Right lobe of liver (tissue), 6 donors: ENCODE measurements at regions not wholly inside any gene's neighbourhood (a gene's known extent, or its start where the extent isn't known, plus 50 kb on each side); places are given as distances from the start of the nearest gene placed in this dataset.

ENCODE experiments used
- ATAC-seq, 4 donors: fragments of 200-7000 bp; cut with Tn5 transposase; one replicate each; pipeline ENCODE4 v1.9.1; 2020; ENCODE audit warnings: mild to moderate bottlenecking in 4 of 4, moderate library complexity in 4 of 4
- DNase-seq, 3 donors: peaks; one replicate each; pipeline ENCODE4 v3.0.0-alpha.2; 2020
- H3K27ac ChIP-seq, 3 donors: fragments of 200-600 bp; one replicate each; pipeline ENCODE4 v1.8.0; 2022
- H3K27me3 ChIP-seq, 2 donors: fragments of 200-600 bp; one replicate each; pipeline ENCODE4 v1.8.0; 2022
- H3K36me3 ChIP-seq, 4 donors: fragments of 200-600 bp; sonication (generic) in 1 of 4; one replicate each; pipeline versions ENCODE4 v1.5.1 to v1.8.0; 2017 to 2022; ENCODE audit warnings: control low read depth in 1 of 4
- H3K4me1 ChIP-seq, 4 donors: fragments of 200-600 bp; sonication (generic) in 1 of 4; one replicate each; pipeline versions ENCODE4 v1.5.1 to v1.8.0; 2017 to 2022; ENCODE audit warnings: control low read depth in 1 of 4
- H3K4me3 ChIP-seq, 3 donors: fragments of 200-600 bp; one replicate each; pipeline ENCODE4 v1.8.0; 2022
- H3K9me3 ChIP-seq, 4 donors: fragments of 200-600 bp; sonication (generic) in 1 of 4; one replicate each; pipeline versions ENCODE4 v1.5.1 to v1.8.0; 2017 to 2022; ENCODE audit warnings: control low read depth in 1 of 4
- POLR2A ChIP-seq: fragments of 450-650 bp; IDR thresholded peaks from one replicate; pipeline ENCODE4 v1.6.1; 2017; ENCODE audit warnings: antibody characterized with exemption, mild to moderate bottlenecking
- WGBS: methylation state at CpG from one replicate; pipeline ENCODE4 v1.1.6; 2018; ENCODE audit warnings: low coverage, low lambda C conversion rate; ENCODE audit not compliant: insufficient coverage; ENCODE audit errors: missing lambda C conversion rate; 5-methylcytosine and 5-hydroxymethylcytosine counted together
- intact Hi-C, 2 donors: fragments of 100-400 bp; cut with DNase I; formaldehyde crosslinking; loops; one replicate each; pipeline versions ENCODE4 v1.11.2 to v1.14.1; 2022
- TF ChIP-seq, protein P1 (sequence below), 4 donors: fragments of 200-600 bp in 3 of 4; fragments of 450-650 bp in 1 of 4; IDR thresholded peaks; one replicate each; pipeline versions ENCODE4 v1.5.1 to v1.8.0; 2016 to 2022; ENCODE audit warnings: antibody characterized with exemption in 4 of 4, mild to moderate bottlenecking in 2 of 4
- donor health status: DM: no; HTN: yes; CAD: no.
- donor health status: DM: no; HTN: no; CAD: no.
- donor health status: DM: no; HTN: no; CAD: no.
- donor health status: DM: no; HTN: yes; CAD: no.
- donor health status: DM: no; HTN: yes; CAD: no.

DNA sequence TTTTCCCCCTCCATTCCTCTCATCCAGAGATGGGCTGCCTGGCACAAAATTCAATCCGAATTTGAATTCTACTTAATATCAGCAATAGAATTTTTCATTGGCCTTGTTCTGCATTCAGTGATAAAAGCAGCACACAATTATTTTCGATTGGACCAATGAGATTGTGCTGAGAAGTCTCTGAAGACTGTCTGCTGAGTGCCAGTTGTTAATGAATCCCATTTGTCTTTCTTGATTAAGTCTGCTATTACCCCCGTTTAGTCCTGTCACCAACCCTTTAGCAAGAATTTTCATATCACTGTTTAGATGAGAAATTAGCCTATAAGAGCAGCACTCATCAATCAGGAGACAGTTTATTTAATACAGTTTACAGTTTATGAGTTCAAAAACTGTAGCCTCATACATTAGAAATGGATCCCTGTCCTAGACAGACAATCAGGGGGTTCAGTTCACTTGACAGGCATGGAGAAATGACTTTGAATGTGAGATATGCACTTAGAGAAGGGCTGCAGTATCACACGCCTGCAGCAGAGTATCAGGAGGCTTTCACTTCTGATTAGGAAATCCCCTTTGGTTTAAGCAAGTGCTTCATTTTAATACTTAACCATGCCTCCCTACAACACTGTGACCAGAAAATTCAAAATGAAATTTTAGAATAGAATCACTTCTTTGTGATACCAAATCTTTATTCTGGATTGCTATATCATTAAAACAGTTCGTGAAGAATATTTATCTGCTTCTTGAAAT, 304.7 kb upstream of the PTBP2 start:
- Histone ChIP-seq H3K4me3 (no peak overlapping the region), H3K27me3 (no peaks in the 10 kb centered on the region), H3K27ac (no peak overlapping the region), H3K4me1 (no peaks in the 10 kb centered on the region), H3K36me3 (no peaks in the 10 kb centered on the region), H3K9me3 (no peaks in the 10 kb centered on the region)
- 28% methylated on average over 5 of the region's 5 CpGs for WGBS
- DNase-seq, result no peak
- peak in 2 of 4 donors; percentile 45 to 88 for ATAC-seq
- intact Hi-C loops, result no loop called here
- no peak for TF ChIP-seq POLR2A
- TF ChIP-seq, protein P1, sequence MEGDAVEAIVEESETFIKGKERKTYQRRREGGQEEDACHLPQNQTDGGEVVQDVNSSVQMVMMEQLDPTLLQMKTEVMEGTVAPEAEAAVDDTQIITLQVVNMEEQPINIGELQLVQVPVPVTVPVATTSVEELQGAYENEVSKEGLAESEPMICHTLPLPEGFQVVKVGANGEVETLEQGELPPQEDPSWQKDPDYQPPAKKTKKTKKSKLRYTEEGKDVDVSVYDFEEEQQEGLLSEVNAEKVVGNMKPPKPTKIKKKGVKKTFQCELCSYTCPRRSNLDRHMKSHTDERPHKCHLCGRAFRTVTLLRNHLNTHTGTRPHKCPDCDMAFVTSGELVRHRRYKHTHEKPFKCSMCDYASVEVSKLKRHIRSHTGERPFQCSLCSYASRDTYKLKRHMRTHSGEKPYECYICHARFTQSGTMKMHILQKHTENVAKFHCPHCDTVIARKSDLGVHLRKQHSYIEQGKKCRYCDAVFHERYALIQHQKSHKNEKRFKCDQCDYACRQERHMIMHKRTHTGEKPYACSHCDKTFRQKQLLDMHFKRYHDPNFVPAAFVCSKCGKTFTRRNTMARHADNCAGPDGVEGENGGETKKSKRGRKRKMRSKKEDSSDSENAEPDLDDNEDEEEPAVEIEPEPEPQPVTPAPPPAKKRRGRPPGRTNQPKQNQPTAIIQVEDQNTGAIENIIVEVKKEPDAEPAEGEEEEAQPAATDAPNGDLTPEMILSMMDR (IDR thresholded peaks at IDR 0.05), result no peak

DNA sequence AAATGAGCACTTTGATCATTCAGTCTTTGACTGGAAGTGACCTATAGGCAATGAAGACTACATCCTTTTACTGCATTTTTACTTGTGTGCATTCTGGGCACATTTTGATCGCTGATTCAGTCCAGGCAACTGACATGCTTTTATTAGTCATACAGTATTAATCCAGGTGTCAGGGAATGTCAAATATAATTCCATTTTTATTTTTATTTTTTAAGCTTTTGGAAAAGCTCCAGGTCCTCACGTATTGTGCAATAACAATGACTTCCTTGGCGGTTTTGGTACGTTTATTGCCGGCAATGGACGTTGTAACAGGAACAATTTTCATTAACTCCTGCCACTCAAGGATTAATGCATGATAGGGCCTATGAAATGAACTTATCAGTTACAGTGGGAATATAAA, 302.6 kb upstream of the PTBP2 start:
- no peaks in the 10 kb centered on the region for H3K9me3 ChIP-seq
- H3K36me3 ChIP-seq, result no peaks in the 10 kb centered on the region
- H3K4me1 ChIP-seq, result no peaks in the 10 kb centered on the region
- intact Hi-C loops, result no loop called here
- H3K27me3 ChIP-seq, result no peaks in the 10 kb centered on the region
- no peak for DNase-seq
- no peak overlapping the region for H3K4me3 ChIP-seq
- 65% methylated on average over 6 of the region's 6 CpGs for WGBS
- no peak for TF ChIP-seq POLR2A
- H3K27ac ChIP-seq, result no peak overlapping the region
- ATAC-seq, result no peak

DNA sequence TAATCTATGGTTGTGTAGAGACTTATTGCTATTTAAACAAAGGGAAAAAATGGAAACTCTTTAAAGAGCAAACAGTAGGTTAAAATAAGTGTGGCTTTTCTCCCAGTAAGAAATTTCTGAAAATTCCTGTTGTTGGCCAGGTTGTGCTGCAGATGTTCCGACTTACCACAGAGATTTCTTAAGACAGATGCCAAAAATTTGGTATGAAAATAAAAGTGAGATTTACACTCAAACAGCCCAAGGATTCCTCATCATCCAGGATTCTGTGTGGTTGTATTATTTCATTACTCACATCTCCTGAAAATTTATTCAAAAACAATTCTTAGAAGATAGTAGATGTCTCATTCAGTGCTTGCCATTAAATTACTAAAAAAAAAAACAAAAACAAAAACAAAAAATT, 296.7 kb upstream of the PTBP2 start:
- Histone ChIP-seq H3K27ac (no peak overlapping the region), H3K4me3 (no peak overlapping the region), H3K9me3 (no peaks in the 10 kb centered on the region), H3K4me1 (peaks cover 0 to 16% (median 0%) of the 10 kb centered on the region in 4 donors), H3K27me3 (no peaks in the 10 kb centered on the region), H3K36me3 (no peaks in the 10 kb centered on the region)
- intact Hi-C loops, result no loop called here
- ATAC-seq, result no peak
- TF ChIP-seq, protein P1 (IDR thresholded peaks at IDR 0.05), result no peak
- TF ChIP-seq POLR2A, result no peak
- DNase-seq, result no peak
- 23% methylated on average over 1 of the region's 1 CpG for WGBS

DNA sequence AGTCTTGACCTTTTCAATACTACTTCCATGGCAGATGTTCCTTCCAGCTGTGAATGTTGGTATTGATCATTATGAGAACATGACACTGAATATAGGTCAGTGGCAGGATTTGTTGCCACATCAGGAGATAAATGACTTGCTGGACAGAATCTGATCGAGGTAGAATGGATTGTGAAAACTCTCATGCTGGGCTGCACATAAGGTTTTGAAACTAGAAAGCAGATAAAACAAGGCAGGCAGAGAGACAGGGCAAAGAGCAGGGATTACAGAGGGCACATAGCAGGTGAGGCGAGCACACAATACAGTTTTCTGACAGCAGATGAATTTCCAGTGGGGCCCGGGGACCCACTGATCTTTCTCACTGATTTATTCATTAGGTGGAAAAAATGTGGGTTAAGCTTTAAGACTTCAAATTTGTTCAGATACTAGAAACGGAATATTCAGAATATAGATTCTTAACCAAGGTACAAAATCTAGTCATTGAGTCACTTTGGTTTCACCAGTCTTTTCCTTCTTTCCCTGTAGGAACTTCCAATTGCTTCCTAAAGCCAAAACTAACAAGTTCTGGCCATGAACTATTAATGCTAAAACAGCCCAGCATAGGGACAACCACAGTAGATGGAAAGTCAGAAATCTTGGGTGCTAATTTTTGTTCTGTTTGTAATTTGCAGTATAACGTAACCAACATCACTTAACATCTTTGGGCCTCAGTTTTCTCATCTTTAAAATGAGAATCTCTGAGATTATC, 296.0 kb upstream of the PTBP2 start:
- H3K4me1 ChIP-seq, result peaks cover 0 to 16% (median 0%) of the 10 kb centered on the region in 4 donors
- no peak overlapping the region for H3K4me3 ChIP-seq
- H3K9me3 ChIP-seq, result no peaks in the 10 kb centered on the region
- H3K27me3 ChIP-seq, result no peaks in the 10 kb centered on the region
- peak; percentile 99 for ATAC-seq
- peak overlapping the region in 2 of 3 donors; percentile 35 to 49 for H3K27ac ChIP-seq
- no peak for TF ChIP-seq POLR2A
- TF ChIP-seq, protein P1 (IDR thresholded peaks at IDR 0.05), result no peak
- intact Hi-C loops, result no loop called here
- 20% methylated on average over 5 of the region's 5 CpGs for WGBS
- peak in 1 of 3 donors; percentile 71 for DNase-seq
- H3K36me3 ChIP-seq, result no peaks in the 10 kb centered on the region

DNA sequence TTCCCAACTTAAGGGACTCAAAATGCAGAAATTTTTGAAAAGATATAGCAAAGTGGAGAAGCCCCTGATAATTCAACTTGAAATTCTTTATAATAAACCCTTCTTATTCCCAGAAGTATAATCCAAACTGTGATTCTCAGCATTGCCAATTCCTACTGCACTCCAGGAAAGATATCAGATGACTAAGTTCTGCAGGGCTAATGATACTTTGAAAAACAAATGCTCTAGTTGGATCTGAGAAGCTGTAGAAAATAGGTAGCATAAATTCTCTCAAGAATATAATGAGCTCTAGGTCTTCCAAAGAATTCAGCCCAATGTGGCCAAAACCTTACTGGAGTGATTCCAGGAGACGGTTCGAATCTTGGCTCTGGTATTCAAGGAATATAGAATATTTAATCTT, 294.0 kb upstream of the PTBP2 start:
- Histone ChIP-seq H3K36me3 (no peaks in the 10 kb centered on the region), H3K27me3 (no peaks in the 10 kb centered on the region), H3K27ac (no peak overlapping the region), H3K4me1 (peaks cover 0 to 16% (median 0%) of the 10 kb centered on the region in 4 donors), H3K9me3 (no peaks in the 10 kb centered on the region), H3K4me3 (no peak overlapping the region)
- ATAC-seq (no peak), DNase-seq (no peak)
- no peak for TF ChIP-seq POLR2A
- TF ChIP-seq, protein P1 (IDR thresholded peaks at IDR 0.05), result no peak
- WGBS, result 77% methylated on average over 2 of the region's 2 CpGs
- intact Hi-C loops, result no loop called here
